ENCODE measurements at regions not wholly inside any gene's neighbourhood (a gene's known extent, or its start where the extent isn't known, plus 50 kb on each side); places are given as distances from the start of the nearest gene placed in this dataset.

DNA sequence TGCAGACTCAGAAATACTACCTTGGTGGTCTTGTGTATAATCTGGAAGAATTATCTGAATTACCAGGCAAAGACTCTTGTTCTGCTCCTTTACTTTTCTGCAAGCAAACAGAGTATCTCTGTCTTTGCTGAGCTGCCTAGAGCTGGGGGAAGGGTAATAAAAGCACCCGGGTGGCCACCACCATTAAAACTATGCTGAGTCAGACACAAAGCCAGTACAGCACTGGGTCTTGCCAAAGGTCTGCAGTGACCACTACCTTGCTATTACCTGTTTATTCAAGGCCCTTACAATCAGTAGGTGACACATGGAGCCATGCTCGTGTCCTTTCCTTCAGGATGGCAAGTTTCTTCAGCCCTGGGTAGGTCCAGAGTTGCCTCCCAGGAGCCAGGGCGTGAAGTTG is 420.6 kb upstream of the CNTN5 start:
- H3K9ac ChIP-seq (ENCODE audit: low read depth, low read length): no peak overlapping the region
- no peaks in the 10 kb centered on the region for H3K36me3 ChIP-seq (ENCODE audit: insufficient read depth, low read length)
- no peak overlapping the region for H3K4me2 ChIP-seq (ENCODE audit: low read length)
- H3K27me3 ChIP-seq (ENCODE audit: control insufficient read depth, insufficient read depth, low read length): no peaks in the 10 kb centered on the region
- peaks cover 6% of the 10 kb centered on the region for H3K9me3 ChIP-seq (replicated peaks; ENCODE audit: low read length)
- no peak overlapping the region for H3K4me3 ChIP-seq (ENCODE audit: low read length)
- no peaks in the 10 kb centered on the region for H3K4me1 ChIP-seq (ENCODE audit: control insufficient read depth, insufficient read depth, low read length)

DNA sequence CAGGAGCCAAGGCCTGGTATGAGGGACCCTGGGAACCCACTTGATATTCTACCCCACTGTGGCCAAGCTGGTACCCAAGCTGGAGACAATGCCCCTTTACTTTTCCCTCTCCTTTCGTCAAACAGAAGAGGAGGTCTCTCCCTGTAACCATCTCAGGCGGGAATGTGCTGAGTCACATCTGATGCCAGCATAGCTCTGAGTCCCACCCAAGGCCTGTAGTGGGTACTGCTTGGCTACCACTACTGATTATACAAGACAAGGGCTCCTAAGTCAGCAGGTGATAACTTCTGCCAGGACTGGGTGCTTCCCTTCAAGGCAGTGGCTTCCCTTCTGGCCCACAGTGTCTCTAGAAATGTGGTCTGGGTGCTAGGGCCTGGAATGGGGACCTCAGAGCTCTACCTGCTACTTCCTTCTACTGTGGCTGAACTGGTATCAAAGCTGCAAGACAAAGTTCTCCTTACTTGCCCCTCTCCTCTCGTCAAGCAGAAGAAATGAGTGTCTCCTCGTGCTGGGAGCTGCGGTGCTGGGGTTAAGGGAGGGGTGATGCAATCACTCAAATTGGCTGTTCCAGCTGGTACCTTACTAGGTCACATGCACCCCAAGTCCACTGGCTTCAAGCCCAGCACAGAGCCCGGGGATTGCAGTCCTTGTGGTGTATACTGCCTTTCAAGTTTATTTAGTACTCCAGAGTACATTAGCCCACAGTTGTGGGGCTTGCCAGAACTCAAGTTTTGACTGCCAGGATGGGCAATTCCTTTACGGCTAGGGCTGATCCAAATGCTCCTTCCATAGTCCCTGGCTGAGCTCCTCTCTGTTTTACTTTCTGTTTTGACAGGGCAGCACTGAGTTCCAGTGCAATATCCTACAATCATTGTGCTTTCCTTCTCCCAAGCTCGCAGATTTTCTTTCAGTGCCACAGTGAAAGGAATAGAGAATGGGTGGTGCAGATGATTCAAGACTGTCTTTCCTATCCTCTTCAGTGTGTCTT is 419.7 kb upstream of the CNTN5 start:
- no peaks in the 10 kb centered on the region for H3K4me1 ChIP-seq (ENCODE audit: control insufficient read depth, insufficient read depth, low read length)
- no peaks in the 10 kb centered on the region for H3K27me3 ChIP-seq (ENCODE audit: control insufficient read depth, insufficient read depth, low read length)
- no peaks in the 10 kb centered on the region for H3K36me3 ChIP-seq (ENCODE audit: insufficient read depth, low read length)
- no peak overlapping the region for H3K4me3 ChIP-seq (ENCODE audit: low read length)
- H3K4me2 ChIP-seq (ENCODE audit: low read length): no peak overlapping the region
- H3K9me3 ChIP-seq (replicated peaks; ENCODE audit: low read length): peaks cover 4% of the 10 kb centered on the region
- no peak overlapping the region for H3K9ac ChIP-seq (ENCODE audit: low read depth, low read length)

DNA sequence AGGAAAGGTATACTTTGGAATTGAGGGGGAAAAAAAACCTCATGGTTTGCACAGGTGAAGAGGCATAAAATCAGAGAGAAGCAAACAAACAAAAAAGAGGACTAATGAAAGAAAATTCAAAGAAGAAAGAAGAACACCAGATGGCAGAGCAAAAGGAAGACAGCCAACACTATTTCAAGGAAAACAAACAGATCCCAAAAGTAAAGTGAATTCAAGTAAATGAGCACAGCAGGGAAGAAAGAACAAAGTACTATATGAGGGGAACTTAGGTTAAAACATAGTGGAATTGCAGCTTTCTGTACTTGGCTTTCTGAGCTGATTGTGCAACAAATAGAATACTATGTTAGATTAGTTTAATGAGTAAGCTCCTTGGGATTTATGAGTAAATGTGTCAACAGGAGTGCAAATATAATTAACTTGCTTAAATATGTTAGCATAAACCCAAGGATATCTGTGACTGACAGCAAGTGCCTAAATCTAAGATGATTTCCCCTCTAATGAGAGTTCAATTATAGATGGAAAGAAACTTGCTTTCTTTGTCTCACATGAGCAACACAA is 404.6 kb upstream of the CNTN5 start:
- H3K9ac ChIP-seq (ENCODE audit: low read depth, low read length): no peak overlapping the region
- H3K9me3 ChIP-seq (replicated peaks; ENCODE audit: low read length): no peaks in the 10 kb centered on the region
- H3K4me3 ChIP-seq (ENCODE audit: low read length): no peak overlapping the region
- H3K27me3 ChIP-seq (ENCODE audit: control insufficient read depth, insufficient read depth, low read length): no peaks in the 10 kb centered on the region
- no peak overlapping the region for H3K4me2 ChIP-seq (ENCODE audit: low read length)
- H3K4me1 ChIP-seq (ENCODE audit: control insufficient read depth, insufficient read depth, low read length): no peaks in the 10 kb centered on the region
- no peaks in the 10 kb centered on the region for H3K36me3 ChIP-seq (ENCODE audit: insufficient read depth, low read length)

DNA sequence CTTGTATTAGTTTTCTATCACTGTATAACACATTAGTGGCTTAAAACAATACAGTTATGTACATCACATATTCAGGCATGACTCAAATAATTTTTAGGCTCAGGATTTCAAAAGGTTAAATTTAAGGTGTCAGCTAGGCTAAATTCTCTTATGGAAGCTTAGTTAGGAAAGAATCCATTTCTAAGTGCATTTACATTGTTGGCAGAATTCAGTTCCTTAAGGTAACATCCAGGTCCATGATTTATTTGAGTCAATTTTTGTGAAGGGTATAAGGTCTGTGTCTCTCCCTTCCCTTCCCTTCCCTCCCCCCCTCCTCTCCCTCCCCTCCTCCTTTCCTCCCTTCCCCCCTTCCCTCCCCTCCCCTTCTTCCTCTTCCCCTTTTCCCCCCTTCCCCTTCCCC is 399.0 kb upstream of the CNTN5 start:
- Histone ChIP-seq H3K9me3 (replicated peaks; ENCODE audit: low read length) (no peaks in the 10 kb centered on the region), H3K36me3 (ENCODE audit: insufficient read depth, low read length) (no peaks in the 10 kb centered on the region), H3K4me2 (ENCODE audit: low read length) (no peak overlapping the region), H3K27me3 (ENCODE audit: control insufficient read depth, insufficient read depth, low read length) (no peaks in the 10 kb centered on the region), H3K4me1 (ENCODE audit: control insufficient read depth, insufficient read depth, low read length) (no peaks in the 10 kb centered on the region), H3K4me3 (ENCODE audit: low read length) (no peak overlapping the region), H3K9ac (ENCODE audit: low read depth, low read length) (no peak overlapping the region)

DNA sequence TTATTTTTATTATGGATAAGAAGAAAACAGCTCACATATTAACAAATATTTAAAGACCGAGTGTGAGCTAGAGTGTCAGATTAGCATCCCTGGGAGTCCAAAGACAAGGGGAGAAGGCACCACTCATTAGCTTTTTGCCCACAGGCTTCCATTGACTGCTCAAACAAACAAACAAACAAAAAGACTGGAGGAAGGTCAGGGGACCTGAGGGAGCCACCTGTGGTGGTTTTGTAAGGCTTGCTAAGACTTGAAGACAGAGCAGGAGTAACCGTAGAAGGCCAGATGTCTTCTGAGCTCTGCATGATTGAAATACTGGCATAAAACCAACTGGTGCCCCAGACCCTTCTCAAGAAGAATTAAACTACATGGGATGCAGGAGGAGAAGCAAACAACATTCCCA is 395.2 kb upstream of the CNTN5 start:
- no peaks in the 10 kb centered on the region for H3K4me1 ChIP-seq (ENCODE audit: control insufficient read depth, insufficient read depth, low read length)
- no peak overlapping the region for H3K9ac ChIP-seq (ENCODE audit: low read depth, low read length)
- H3K4me2 ChIP-seq (ENCODE audit: low read length): no peak overlapping the region
- H3K36me3 ChIP-seq (ENCODE audit: insufficient read depth, low read length): no peaks in the 10 kb centered on the region
- H3K4me3 ChIP-seq (ENCODE audit: low read length): no peak overlapping the region
- no peaks in the 10 kb centered on the region for H3K9me3 ChIP-seq (replicated peaks; ENCODE audit: low read length)
- H3K27me3 ChIP-seq (ENCODE audit: control insufficient read depth, insufficient read depth, low read length): no peaks in the 10 kb centered on the region

DNA sequence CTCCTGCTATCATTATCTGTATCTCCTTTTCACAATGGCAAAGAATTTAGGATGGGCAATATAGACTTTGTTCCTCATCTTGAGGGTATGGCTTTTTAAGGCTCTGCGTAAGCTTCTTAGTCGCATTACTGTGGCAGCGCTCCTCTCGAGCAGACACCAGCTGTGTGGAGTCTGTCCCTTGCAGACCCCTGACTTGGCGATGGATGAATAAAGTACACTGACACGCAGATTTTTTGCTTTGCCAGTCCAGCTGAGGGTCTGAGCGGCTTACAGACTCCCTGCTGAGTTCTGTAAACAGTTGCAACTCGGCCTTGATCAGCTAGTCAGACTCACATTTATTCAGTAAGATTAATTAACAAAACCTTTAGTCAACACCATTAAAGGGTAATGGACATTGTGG is 390.0 kb upstream of the CNTN5 start:
- H3K9ac ChIP-seq (ENCODE audit: low read depth, low read length): no peak overlapping the region
- no peak overlapping the region for H3K4me2 ChIP-seq (ENCODE audit: low read length)
- H3K4me1 ChIP-seq (ENCODE audit: control insufficient read depth, insufficient read depth, low read length): no peaks in the 10 kb centered on the region
- no peak overlapping the region for H3K4me3 ChIP-seq (ENCODE audit: low read length)
- no peaks in the 10 kb centered on the region for H3K36me3 ChIP-seq (ENCODE audit: insufficient read depth, low read length)
- no peaks in the 10 kb centered on the region for H3K27me3 ChIP-seq (ENCODE audit: control insufficient read depth, insufficient read depth, low read length)
- H3K9me3 ChIP-seq (replicated peaks; ENCODE audit: low read length): no peaks in the 10 kb centered on the region

DNA sequence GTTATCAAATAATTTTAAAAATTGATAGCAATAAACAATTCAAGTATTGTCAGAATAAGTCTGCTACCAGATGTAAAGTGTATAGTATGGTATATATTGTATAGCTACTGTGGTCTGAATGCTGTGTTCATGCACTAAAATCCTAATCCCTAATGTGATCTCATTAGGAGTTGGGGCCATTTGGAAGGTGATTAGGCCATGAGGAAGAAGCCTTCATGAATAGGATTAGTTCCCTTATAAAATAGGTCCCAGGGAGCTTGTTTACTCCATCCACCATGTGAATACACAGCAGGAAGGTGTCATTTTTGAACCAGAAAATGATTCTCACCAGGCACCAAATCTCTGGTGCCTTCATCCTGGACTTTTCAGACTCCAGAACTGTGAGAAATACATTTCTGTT is 363.0 kb upstream of the CNTN5 start:
- Histone ChIP-seq H3K4me3 (ENCODE audit: low read length) (no peak overlapping the region), H3K36me3 (ENCODE audit: insufficient read depth, low read length) (no peaks in the 10 kb centered on the region), H3K9ac (ENCODE audit: low read depth, low read length) (no peak overlapping the region), H3K4me2 (ENCODE audit: low read length) (no peak overlapping the region), H3K27me3 (ENCODE audit: control insufficient read depth, insufficient read depth, low read length) (no peaks in the 10 kb centered on the region), H3K9me3 (replicated peaks; ENCODE audit: low read length) (no peaks in the 10 kb centered on the region), H3K4me1 (ENCODE audit: control insufficient read depth, insufficient read depth, low read length) (no peaks in the 10 kb centered on the region)

DNA sequence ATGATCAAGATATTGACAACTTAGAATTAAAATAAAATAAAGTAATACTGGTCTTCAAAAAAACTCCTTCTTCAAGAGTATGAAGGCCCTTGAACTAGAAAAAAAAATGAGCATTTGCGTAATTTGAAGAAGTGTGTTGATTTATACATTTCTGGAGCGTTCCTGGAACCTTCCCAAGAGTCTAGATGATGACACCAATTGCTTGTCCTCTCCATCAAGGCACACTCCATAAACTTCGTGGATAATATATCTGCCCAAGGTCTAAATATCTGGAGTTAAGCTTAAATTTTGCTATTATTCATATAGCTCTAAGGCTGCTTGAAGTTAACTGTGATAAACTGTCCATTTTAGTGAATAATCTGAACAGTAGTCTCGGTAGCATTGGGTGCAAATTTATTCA is 361.3 kb upstream of the CNTN5 start:
- H3K4me2 ChIP-seq (ENCODE audit: low read length): no peak overlapping the region
- no peaks in the 10 kb centered on the region for H3K27me3 ChIP-seq (ENCODE audit: control insufficient read depth, insufficient read depth, low read length)
- no peaks in the 10 kb centered on the region for H3K4me1 ChIP-seq (ENCODE audit: control insufficient read depth, insufficient read depth, low read length)
- H3K4me3 ChIP-seq (ENCODE audit: low read length): no peak overlapping the region
- no peaks in the 10 kb centered on the region for H3K36me3 ChIP-seq (ENCODE audit: insufficient read depth, low read length)
- no peak overlapping the region for H3K9ac ChIP-seq (ENCODE audit: low read depth, low read length)
- no peaks in the 10 kb centered on the region for H3K9me3 ChIP-seq (replicated peaks; ENCODE audit: low read length)

DNA sequence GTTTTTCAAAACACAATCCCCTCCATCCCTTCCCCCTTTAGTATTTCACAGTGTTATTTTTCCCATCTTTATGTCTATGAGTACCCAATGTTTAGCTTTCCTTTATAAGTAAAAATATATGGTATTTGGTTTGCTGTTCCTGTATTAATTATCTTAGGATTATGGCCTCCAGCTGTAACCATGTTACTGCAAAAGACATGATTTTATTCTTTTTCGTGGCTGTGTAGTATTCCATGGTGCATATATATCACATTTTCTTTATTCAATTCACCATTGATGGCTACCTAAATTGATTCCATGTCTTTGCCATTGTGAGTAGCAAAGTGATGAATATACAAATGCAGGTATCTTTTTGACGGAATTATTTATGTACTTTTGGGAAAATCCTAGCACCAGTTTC is 346.4 kb upstream of the CNTN5 start:
- H3K36me3 ChIP-seq (ENCODE audit: insufficient read depth, low read length): no peaks in the 10 kb centered on the region

DNA sequence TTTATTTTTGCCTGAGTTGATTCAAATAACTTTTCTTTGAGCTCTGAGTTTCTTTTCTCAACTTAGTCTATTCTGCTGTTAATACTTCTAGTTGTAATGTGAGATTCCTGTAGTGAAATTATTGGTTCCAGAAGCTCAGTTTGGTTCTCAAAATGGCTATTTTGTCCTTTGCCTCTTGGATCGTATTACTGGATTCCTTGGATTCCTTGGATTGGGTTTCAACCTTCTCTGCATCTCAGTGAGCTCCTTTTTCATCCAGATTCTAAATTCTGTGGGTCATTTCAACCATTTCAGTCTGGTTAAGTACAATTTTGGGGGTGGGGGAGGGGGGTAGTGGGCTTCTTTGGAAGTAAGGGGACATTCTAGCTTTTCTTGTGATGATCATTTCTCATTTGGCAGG is 341.1 kb upstream of the CNTN5 start:
- H3K4me1 ChIP-seq (ENCODE audit: control insufficient read depth, insufficient read depth, low read length): no peaks in the 10 kb centered on the region
- H3K9me3 ChIP-seq (replicated peaks; ENCODE audit: low read length): peaks cover 5% of the 10 kb centered on the region
- H3K4me2 ChIP-seq (ENCODE audit: low read length): no peak overlapping the region
- no peak overlapping the region for H3K4me3 ChIP-seq (ENCODE audit: low read length)
- H3K9ac ChIP-seq (ENCODE audit: low read depth, low read length): no peak overlapping the region
- no peaks in the 10 kb centered on the region for H3K36me3 ChIP-seq (ENCODE audit: insufficient read depth, low read length)
- H3K27me3 ChIP-seq (ENCODE audit: control insufficient read depth, insufficient read depth, low read length): no peaks in the 10 kb centered on the region

More for the DNA sequence above, 346.4 kb upstream of the CNTN5 start:
- H3K4me2 ChIP-seq (ENCODE audit: low read length): no peak overlapping the region
- H3K4me3 ChIP-seq (ENCODE audit: low read length): no peak overlapping the region
- H3K9me3 ChIP-seq (replicated peaks; ENCODE audit: low read length): no peaks in the 10 kb centered on the region
- H3K27me3 ChIP-seq (ENCODE audit: control insufficient read depth, insufficient read depth, low read length): no peaks in the 10 kb centered on the region
- H3K4me1 ChIP-seq (ENCODE audit: control insufficient read depth, insufficient read depth, low read length): no peaks in the 10 kb centered on the region
- no peak overlapping the region for H3K9ac ChIP-seq (ENCODE audit: low read depth, low read length)

DNA sequence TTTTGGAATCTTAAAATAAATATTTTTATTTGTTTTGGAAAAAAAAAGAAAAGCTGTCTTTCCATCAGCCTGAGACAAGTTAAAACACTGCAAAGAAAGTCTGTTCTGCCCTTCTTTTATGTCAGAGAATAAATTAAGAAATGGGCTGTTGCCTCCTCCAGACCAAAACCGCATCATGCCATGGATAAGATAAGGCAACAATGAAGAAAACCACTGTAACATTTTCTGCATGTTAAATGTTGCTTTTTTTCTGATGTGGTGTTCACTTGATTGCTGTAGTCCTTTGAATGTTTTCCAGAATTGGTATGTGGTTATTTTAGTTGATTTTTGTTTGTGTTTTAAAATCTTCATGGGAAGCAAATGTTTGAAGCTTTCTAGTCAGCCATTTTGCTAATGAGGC is 319.2 kb upstream of the CNTN5 start:
- H3K4me2 ChIP-seq (ENCODE audit: low read length): no peak overlapping the region
- H3K27me3 ChIP-seq (ENCODE audit: control insufficient read depth, insufficient read depth, low read length): no peaks in the 10 kb centered on the region
- H3K4me1 ChIP-seq (ENCODE audit: control insufficient read depth, insufficient read depth, low read length): no peaks in the 10 kb centered on the region
- no peaks in the 10 kb centered on the region for H3K36me3 ChIP-seq (ENCODE audit: insufficient read depth, low read length)
- H3K4me3 ChIP-seq (ENCODE audit: low read length): no peak overlapping the region
- H3K9me3 ChIP-seq (replicated peaks; ENCODE audit: low read length): no peaks in the 10 kb centered on the region
- no peak overlapping the region for H3K9ac ChIP-seq (ENCODE audit: low read depth, low read length)

Measured in skeletal muscle satellite cell (primary cell).